SK-N-MC (cell line): ENCODE measurements at regions not wholly inside any gene's neighbourhood (a gene's known extent, or its start where the extent isn't known, plus 50 kb on each side); places are given as distances from the start of the nearest gene placed in this dataset.
A peak's percentile ranks its signal among the peaks of the same experiment; 100 is the strongest.

Source experiments
- DNase-seq: peaks from one replicate; pipeline ENCODE4 v3.0.0-alpha.2; 2011; ENCODE audit warnings: low read depth, low spot score
- H3K27ac ChIP-seq: fragments of 200-600 bp; sonication (generic); 2 replicates; pipeline ENCODE4 v1.5.1; 2016; ENCODE audit warnings: mixed run types
- H3K36me3 ChIP-seq: fragments of 200-600 bp; sonication (generic); 2 replicates; pipeline ENCODE4 v1.6.1; 2017; ENCODE audit warnings: antibody characterized with exemption, low read length, mixed read lengths; ENCODE audit not compliant: insufficient read depth
- H3K4me3 ChIP-seq: fragments of 200-600 bp; sonication (generic); 2 replicates; pipeline ENCODE4 v1.5.1; 2016
- H3K9ac ChIP-seq: fragments of 200-600 bp; sonication (generic); 2 replicates; pipeline ENCODE4 v1.8.0; 2017; ENCODE audit warnings: mixed run types, mixed read lengths; ENCODE audit not compliant: insufficient read length
- H3K9me3 ChIP-seq: fragments of 200-600 bp; sonication (generic); 2 replicates; pipeline ENCODE4 v1.6.1; 2017; ENCODE audit warnings: low read depth, mild to moderate bottlenecking, antibody characterized with exemption, low read length, moderate library complexity, mixed read lengths
- EZH2 ChIP-seq: fragments of 200-600 bp; sonication (generic); IDR thresholded peaks from one replicate; pipeline ENCODE4 v1.6.1; 2017; ENCODE audit warnings: antibody characterized with exemption
- FOXP2 ChIP-seq: optimal IDR thresholded peaks from 2 replicates; pipeline ENCODE3; 2011; ENCODE audit warnings: mild to moderate bottlenecking, moderate library complexity; ENCODE audit not compliant: insufficient read depth; ENCODE audit errors: extremely low read length, control extremely low read depth
- POLR2AphosphoS5 ChIP-seq: IDR thresholded peaks from 2 replicates; pipeline ENCODE4 v1.6.1; 2012; ENCODE audit warnings: mild to moderate bottlenecking, low read depth, low read length, borderline replicate concordance

DNA sequence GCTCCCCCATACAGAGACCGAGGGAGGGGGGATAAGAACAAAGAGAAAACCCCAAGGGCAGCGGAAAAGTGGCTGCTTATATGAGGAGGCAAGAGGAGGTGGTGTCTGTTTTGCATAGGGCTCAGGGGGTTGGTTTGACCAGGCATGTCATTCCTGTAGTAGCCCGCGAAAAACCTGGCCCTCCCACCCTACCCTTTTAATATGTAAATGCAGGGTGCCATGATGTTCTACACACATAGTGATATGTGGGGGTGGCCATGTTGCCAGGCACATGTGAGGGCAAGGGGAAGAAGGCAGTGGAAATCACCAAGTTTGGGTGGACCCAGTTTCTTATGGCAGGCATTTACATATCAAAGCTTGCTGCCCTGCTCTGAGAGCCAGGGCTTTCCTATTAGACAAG is 203.5 kb upstream of the UBL3 start:
- no peak overlapping the region for H3K4me3 ChIP-seq
- no peak overlapping the region for H3K27ac ChIP-seq
- no peaks in the 10 kb centered on the region for H3K36me3 ChIP-seq
- H3K9ac ChIP-seq = no peak overlapping the region
- no peak for TF ChIP-seq EZH2
- no peak for TF ChIP-seq FOXP2
- TF ChIP-seq POLR2AphosphoS5 = no peak
- DNase-seq = no peak
- H3K9me3 ChIP-seq = no peaks in the 10 kb centered on the region

DNA sequence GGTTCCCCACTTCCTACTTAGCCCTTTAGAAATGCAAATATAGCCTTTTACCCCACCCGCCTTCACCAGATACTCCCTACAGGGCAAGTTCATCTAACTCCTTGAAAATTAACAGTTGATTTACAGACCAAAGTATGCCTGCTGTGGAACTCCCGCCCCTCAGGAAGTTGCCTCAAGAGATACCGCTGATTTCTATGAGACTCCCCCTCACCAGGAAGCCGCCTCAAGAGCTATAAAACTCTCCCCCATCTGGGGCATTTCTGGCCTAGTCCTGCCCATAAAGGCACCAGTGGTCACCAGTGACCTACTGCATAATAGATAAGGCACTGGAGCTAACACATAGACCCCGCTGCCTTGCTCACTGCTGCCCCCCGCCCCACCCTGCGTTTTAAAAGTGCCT is 201.7 kb upstream of the UBL3 start:
- Histone ChIP-seq H3K4me3 (peak overlapping the region; percentile 61), H3K9me3 (no peaks in the 10 kb centered on the region), H3K9ac (no peak overlapping the region), H3K36me3 (no peaks in the 10 kb centered on the region), H3K27ac (no peak overlapping the region)
- DNase-seq = peak; percentile 42
- TF ChIP-seq EZH2 = no peak
- no peak; the same call in 1 of the 2 replicates for TF ChIP-seq POLR2AphosphoS5
- no peak for TF ChIP-seq FOXP2

DNA sequence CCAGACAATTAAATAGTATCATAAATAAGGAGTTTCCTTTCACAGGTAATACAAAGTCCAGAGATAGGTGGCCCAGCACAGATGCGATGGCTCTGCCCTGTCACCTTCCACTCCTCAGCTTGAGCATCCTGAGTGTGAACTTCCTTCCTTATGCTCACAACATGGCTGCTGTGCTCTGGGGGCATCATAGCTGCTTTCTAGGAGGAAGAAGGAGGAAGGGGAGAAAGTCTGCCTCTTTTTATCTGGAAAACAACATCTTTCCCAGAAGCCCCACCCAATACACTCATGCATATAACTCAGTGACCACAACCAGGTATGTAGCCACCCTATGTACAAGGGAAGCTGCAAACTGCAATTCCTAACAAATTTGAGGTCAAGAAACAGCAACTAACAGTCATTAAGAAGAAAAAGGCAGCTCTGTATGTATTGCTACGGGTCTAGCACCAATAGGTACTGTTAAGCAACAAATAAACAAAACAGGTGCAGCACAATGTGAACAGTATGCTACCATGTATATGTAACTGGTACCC is 201.2 kb upstream of the UBL3 start:
- Histone ChIP-seq H3K9me3 (no peaks in the 10 kb centered on the region), H3K36me3 (no peaks in the 10 kb centered on the region), H3K9ac (no peak overlapping the region), H3K27ac (no peak overlapping the region), H3K4me3 (peak overlapping the region; percentile 61)
- no peak for TF ChIP-seq POLR2AphosphoS5
- TF ChIP-seq FOXP2 = no peak
- TF ChIP-seq EZH2 = no peak
- DNase-seq = no peak

DNA sequence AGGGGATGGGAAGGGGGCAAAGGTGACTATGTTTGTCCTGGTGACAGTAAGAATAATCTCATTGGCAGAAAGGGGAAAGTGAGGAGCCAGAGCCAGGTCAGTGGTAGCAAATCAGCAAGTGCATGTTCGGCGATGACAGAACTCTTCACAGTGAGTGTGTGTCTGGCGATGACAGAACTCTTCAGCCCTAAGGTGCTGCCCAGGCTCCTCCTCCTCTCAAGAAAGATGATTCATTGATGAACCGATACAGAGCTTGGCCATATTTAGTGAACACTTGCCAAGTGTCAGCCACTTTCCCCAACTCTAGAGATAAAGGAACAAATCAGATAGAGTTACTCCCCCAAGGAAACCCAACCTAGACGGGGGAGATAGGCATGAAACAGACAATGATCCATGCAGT is 199.3 kb upstream of the UBL3 start:
- no peak for DNase-seq
- Histone ChIP-seq H3K9me3 (no peaks in the 10 kb centered on the region), H3K9ac (no peak overlapping the region), H3K27ac (no peak overlapping the region), H3K36me3 (no peaks in the 10 kb centered on the region), H3K4me3 (no peak overlapping the region)
- TF ChIP-seq FOXP2 (no peak), POLR2AphosphoS5 (no peak), EZH2 (no peak)

DNA sequence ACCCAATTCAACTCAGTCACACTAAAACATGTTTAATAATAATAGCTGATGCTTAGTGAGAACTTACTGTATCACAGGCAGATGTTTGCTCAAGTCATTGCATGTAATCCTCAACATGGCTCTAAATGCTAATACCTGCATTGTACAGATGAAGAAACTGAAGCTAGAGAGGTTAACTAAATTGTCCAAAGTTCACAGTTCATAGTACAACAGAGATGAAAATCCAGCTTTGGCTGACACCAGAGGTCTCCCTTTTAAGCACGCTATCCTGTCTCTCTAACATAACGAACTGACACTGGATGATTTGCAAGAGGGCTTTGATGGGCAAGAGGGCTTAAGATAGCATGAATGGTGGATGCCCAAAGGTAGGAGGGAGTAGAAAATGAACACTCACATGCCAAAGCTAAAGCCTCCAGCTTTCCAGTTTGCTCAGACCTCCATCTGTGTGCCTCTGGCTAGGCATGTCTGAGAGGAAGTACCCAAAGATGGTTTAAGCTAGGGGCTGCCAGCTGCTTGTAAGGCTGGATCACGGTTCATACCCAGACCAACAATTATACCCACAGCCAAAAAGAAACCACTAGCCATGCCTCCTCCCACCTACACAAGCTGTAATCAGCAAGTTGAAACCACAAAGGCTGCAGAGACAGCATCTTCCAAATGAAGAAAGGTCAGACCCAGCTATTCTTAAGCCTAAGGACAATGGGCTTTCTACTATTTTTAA is 196.9 kb upstream of the UBL3 start:
- DNase-seq = no peak
- no peak overlapping the region for H3K4me3 ChIP-seq
- H3K27ac ChIP-seq = no peak overlapping the region
- no peaks in the 10 kb centered on the region for H3K9me3 ChIP-seq
- no peak for TF ChIP-seq EZH2
- TF ChIP-seq POLR2AphosphoS5 = no peak
- TF ChIP-seq FOXP2 = no peak
- H3K36me3 ChIP-seq = no peaks in the 10 kb centered on the region
- no peak overlapping the region for H3K9ac ChIP-seq

DNA sequence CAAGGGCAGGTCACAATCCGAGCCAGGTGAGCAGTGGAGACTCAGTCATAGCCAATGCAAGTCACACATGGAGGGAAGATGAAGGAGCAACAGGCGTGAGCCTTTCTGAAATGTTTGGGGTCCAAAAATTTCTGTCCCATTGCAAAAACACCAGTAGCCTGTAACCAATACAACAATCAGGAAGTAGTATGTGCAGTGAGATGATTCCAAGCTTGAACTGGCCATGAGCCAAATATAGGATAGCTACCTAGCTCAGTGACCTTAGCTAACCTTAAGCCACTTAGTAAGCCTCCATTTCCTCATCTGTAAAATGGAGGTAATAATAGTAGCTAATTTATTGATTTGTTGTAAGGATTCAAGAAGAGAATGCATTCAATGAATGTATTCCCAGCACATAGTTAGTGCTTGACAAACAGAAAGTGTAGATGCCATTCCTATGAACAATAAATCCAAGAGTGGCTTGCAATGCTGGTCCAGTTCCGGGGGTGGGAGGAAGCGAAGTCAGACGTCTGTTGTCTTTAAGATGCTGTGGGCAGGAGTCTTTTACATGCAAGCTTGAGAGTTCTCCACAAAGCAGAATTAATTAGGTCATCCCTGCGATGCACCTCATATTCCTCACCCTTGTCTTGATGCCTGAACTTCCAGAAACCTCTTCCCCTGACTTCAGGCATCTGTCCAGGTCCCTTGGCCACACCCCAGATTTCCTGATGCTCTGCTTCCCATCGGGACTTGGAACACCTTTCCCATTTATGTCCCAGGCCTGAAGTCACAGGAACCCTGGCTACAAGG is 195.7 kb upstream of the UBL3 start:
- Histone ChIP-seq H3K9ac (no peak overlapping the region), H3K4me3 (no peak overlapping the region), H3K27ac (no peak overlapping the region), H3K9me3 (no peaks in the 10 kb centered on the region), H3K36me3 (no peaks in the 10 kb centered on the region)
- TF ChIP-seq FOXP2 (no peak), EZH2 (no peak), POLR2AphosphoS5 (no peak)
- no peak for DNase-seq

DNA sequence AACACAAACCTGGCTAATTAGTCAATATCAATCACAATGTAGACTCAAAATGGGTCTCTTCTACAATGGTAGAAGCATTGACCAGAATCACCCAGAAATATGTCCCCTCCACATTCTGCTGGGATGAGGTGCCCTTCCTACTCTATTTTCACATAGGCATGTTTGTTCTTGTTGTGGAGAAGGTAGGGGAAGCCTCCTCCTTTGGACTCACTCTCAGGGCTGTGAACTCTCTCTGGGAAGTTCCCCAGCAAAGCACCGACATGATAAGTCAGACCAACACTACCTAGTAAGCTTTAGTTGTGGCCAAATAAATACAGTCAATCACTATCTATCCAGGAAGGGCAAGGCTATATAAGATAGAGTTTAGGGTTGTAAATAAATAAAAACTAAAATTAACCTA is 194.5 kb upstream of the UBL3 start:
- DNase-seq = no peak
- Histone ChIP-seq H3K36me3 (no peaks in the 10 kb centered on the region), H3K9me3 (no peaks in the 10 kb centered on the region), H3K9ac (no peak overlapping the region), H3K27ac (no peak overlapping the region), H3K4me3 (no peak overlapping the region)
- TF ChIP-seq POLR2AphosphoS5 (no peak), EZH2 (no peak), FOXP2 (no peak)

DNA sequence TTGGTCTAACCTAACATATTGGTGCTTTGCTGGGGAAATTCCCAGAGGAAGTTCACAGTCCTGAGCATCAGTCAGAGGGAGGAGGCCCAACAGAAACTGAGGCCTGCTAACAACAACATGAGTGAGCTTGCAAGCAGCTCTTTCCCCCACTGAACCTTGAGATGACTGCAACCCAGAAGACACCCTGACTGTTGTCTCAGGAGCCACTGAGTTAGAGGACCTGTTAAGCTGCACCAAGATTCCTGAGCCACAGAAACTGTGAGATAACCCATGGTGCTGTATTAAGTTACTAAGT is 193.2 kb upstream of the UBL3 start:
- Histone ChIP-seq H3K27ac (no peak overlapping the region), H3K9me3 (no peaks in the 10 kb centered on the region), H3K4me3 (no peak overlapping the region), H3K36me3 (no peaks in the 10 kb centered on the region), H3K9ac (no peak overlapping the region)
- TF ChIP-seq POLR2AphosphoS5 (no peak), FOXP2 (no peak), EZH2 (no peak)
- DNase-seq = no peak
